ENCODE measurements at regions not wholly inside any gene's neighbourhood (a gene's known extent, or its start where the extent isn't known, plus 50 kb on each side); places are given as distances from the start of the nearest gene placed in this dataset.
"Not testable (repeated sequence)": the region's sequence is repeated elsewhere in the genome, so short reads cannot be mapped to it uniquely, and the experiment has no call there.

DNA sequence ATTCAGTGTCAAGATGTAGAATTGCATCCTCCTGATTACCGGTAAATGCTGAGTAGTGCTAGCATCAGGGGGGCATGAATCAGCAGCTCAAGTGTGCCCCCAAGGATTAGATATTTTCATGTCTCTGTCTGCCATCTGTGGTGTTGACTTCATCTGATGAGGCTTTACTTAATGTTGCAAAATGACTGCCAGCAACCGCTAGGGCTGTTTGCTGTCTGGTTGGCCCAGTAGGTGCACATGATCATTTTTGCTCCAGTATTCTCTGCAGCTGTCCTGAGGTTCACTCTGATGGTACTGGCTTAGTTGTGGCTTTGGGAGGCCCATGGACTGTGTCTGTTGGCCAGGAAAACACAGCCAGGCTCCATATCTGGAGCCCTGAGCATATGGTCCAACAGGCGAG lies 316.4 kb downstream of the SOX2 start:
- TF ChIP-seq EZH2 (IDR thresholded peaks at IDR 0.05; ENCODE audit: borderline replicate concordance, low read length), result no peak
- TF ChIP-seq, protein P1, sequence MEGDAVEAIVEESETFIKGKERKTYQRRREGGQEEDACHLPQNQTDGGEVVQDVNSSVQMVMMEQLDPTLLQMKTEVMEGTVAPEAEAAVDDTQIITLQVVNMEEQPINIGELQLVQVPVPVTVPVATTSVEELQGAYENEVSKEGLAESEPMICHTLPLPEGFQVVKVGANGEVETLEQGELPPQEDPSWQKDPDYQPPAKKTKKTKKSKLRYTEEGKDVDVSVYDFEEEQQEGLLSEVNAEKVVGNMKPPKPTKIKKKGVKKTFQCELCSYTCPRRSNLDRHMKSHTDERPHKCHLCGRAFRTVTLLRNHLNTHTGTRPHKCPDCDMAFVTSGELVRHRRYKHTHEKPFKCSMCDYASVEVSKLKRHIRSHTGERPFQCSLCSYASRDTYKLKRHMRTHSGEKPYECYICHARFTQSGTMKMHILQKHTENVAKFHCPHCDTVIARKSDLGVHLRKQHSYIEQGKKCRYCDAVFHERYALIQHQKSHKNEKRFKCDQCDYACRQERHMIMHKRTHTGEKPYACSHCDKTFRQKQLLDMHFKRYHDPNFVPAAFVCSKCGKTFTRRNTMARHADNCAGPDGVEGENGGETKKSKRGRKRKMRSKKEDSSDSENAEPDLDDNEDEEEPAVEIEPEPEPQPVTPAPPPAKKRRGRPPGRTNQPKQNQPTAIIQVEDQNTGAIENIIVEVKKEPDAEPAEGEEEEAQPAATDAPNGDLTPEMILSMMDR (IDR thresholded peaks at IDR 0.05; ENCODE audit: low read length), result no peak
- no peaks in the 10 kb centered on the region for H3F3A ChIP-seq (ENCODE audit: insufficient read depth, low read length)
- no peak overlapping the region for H3K4me2 ChIP-seq (ENCODE audit: low read length)
- H3K79me2 ChIP-seq (ENCODE audit: insufficient read depth, low read length), result no peaks in the 10 kb centered on the region
- H2AFZ ChIP-seq (ENCODE audit: low read length), result no peak overlapping the region
- no peaks in the 10 kb centered on the region for H3K27me3 ChIP-seq (ENCODE audit: insufficient read depth, low read length)
- H3K9me2 ChIP-seq (ENCODE audit: low read depth, low read length), result no peaks in the 10 kb centered on the region
- H3K27ac ChIP-seq (ENCODE audit: low read depth, low read length, poor library complexity, severe bottlenecking), result no peak overlapping the region
- no peak overlapping the region for H3K9ac ChIP-seq (ENCODE audit: low read length)
- H3K36me3 ChIP-seq (ENCODE audit: insufficient read depth, low read length), result no peaks in the 10 kb centered on the region
- H4K20me1 ChIP-seq (ENCODE audit: insufficient read depth, low read length), result no peaks in the 10 kb centered on the region
- no peaks in the 10 kb centered on the region for H3K4me1 ChIP-seq (ENCODE audit: insufficient read depth, low read length, severe bottlenecking)
- no peaks in the 10 kb centered on the region for H3K9me3 ChIP-seq (ENCODE audit: low read length)
- H3K4me3 ChIP-seq (ENCODE audit: low read depth, low read length, poor library complexity, severe bottlenecking), result no peak overlapping the region

GRCh38 chr3:182034231-182034630 lies 322.5 kb downstream of the SOX2 start:
- H3K27me3 ChIP-seq (ENCODE audit: insufficient read depth, low read length); H3K9me2 ChIP-seq (ENCODE audit: low read depth, low read length); H3K4me3 ChIP-seq (ENCODE audit: low read depth, low read length, poor library complexity, severe bottlenecking); H3K79me2 ChIP-seq (ENCODE audit: insufficient read depth, low read length); H3K4me1 ChIP-seq (ENCODE audit: insufficient read depth, low read length, severe bottlenecking); H4K20me1 ChIP-seq (ENCODE audit: insufficient read depth, low read length); H3K27ac ChIP-seq (ENCODE audit: low read depth, low read length, poor library complexity, severe bottlenecking); H3K4me2 ChIP-seq (ENCODE audit: low read length); H3F3A ChIP-seq (ENCODE audit: insufficient read depth, low read length); H2AFZ ChIP-seq (ENCODE audit: low read length); H3K36me3 ChIP-seq (ENCODE audit: insufficient read depth, low read length); H3K9ac ChIP-seq (ENCODE audit: low read length); H3K9me3 ChIP-seq (ENCODE audit: low read length): not testable (repeated sequence)

DNA sequence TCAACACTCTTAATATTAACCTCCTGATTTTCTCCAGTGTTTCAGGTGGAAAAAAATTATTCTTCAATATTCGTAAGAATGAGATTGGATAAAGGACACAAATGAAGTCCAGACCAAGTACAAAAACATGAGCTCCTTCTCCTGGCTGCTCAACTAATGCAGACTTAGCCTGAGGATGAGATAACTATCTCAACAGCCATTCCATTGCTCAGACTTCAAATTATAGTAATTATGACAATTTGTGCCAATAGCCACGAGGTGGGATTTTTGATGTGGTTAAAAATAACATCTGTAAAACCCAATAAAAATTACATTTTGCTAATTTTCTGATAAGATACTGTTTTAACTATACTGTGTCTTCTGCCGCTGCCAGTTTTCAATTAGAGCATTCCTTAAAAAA lies 323.6 kb downstream of the SOX2 start:
- Histone ChIP-seq H3K9me2 (ENCODE audit: low read depth, low read length) (no peaks in the 10 kb centered on the region), H3K4me3 (ENCODE audit: low read depth, low read length, poor library complexity, severe bottlenecking) (no peak overlapping the region), H3K4me1 (ENCODE audit: insufficient read depth, low read length, severe bottlenecking) (peaks cover 5% of the 10 kb centered on the region), H2AFZ (ENCODE audit: low read length) (no peak overlapping the region), H3K4me2 (ENCODE audit: low read length) (no peak overlapping the region), H3K9ac (ENCODE audit: low read length) (no peak overlapping the region), H3K27me3 (ENCODE audit: insufficient read depth, low read length) (no peaks in the 10 kb centered on the region), H3K79me2 (ENCODE audit: insufficient read depth, low read length) (no peaks in the 10 kb centered on the region), H3K9me3 (ENCODE audit: low read length) (no peaks in the 10 kb centered on the region), H3K27ac (ENCODE audit: low read depth, low read length, poor library complexity, severe bottlenecking) (no peak overlapping the region), H3K36me3 (ENCODE audit: insufficient read depth, low read length) (no peaks in the 10 kb centered on the region), H4K20me1 (ENCODE audit: insufficient read depth, low read length) (no peaks in the 10 kb centered on the region), H3F3A (ENCODE audit: insufficient read depth, low read length) (no peaks in the 10 kb centered on the region)
- TF ChIP-seq, protein P1 (IDR thresholded peaks at IDR 0.05; ENCODE audit: low read length), result no peak
- no peak for TF ChIP-seq EZH2 (IDR thresholded peaks at IDR 0.05; ENCODE audit: borderline replicate concordance, low read length)

DNA sequence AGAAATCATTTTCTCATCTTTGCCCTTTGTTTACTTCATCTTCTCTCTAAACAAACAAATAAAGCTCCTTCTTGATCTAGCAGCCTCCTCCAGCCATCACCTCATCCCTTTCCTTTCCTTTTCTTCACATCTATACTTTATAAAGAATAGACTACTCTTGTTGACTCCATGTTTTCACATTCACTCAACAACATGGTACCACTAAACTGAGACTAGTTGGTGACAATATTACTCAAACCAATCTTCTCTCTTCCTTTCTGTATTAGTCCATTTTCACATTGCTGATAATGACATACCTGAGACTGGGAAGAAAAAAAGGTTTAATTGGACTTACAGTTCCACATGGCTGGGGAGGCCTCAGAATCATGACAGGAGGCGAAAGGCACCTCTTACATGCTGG lies 324.7 kb downstream of the SOX2 start:
- Histone ChIP-seq H3K9ac (ENCODE audit: low read length) (no peak overlapping the region), H3K4me2 (ENCODE audit: low read length) (no peak overlapping the region), H3K79me2 (ENCODE audit: insufficient read depth, low read length) (no peaks in the 10 kb centered on the region), H2AFZ (ENCODE audit: low read length) (no peak overlapping the region), H3K27me3 (ENCODE audit: insufficient read depth, low read length) (no peaks in the 10 kb centered on the region), H3K9me2 (ENCODE audit: low read depth, low read length) (no peaks in the 10 kb centered on the region), H3K9me3 (ENCODE audit: low read length) (no peaks in the 10 kb centered on the region), H3K4me1 (ENCODE audit: insufficient read depth, low read length, severe bottlenecking) (peaks cover 5% of the 10 kb centered on the region), H3K27ac (ENCODE audit: low read depth, low read length, poor library complexity, severe bottlenecking) (no peak overlapping the region), H3K4me3 (ENCODE audit: low read depth, low read length, poor library complexity, severe bottlenecking) (no peak overlapping the region), H3F3A (ENCODE audit: insufficient read depth, low read length) (no peaks in the 10 kb centered on the region), H4K20me1 (ENCODE audit: insufficient read depth, low read length) (no peaks in the 10 kb centered on the region), H3K36me3 (ENCODE audit: insufficient read depth, low read length) (no peaks in the 10 kb centered on the region)
- TF ChIP-seq, protein P1 (IDR thresholded peaks at IDR 0.05; ENCODE audit: low read length), result no peak
- TF ChIP-seq EZH2 (IDR thresholded peaks at IDR 0.05; ENCODE audit: borderline replicate concordance, low read length), result no peak

All from OCI-LY1 (cell line).